B cell (primary cell): ENCODE measurements at regions not wholly inside any gene's neighbourhood (a gene's known extent, or its start where the extent isn't known, plus 50 kb on each side); places are given as distances from the start of the nearest gene placed in this dataset.

Experiments used
- ATAC-seq: fragments of 200-7000 bp; cut with Tn5 transposase; one replicate; pipeline ENCODE4 v1.10.0; 2021; ENCODE audit warnings: low read depth, mild to moderate bottlenecking, moderate number of reproducible peaks, moderate library complexity
- CTCF ChIA-PET: fragments of 350-600 bp; sonication (Branson Sonifier 250); formaldehyde crosslinking; loops from one replicate; lab custom pipeline; 2021; ENCODE audit warnings: antibody characterized with exemption, inconsistent platforms; lab: Charles Lee
- POLR2A ChIA-PET: fragments of 350-600 bp; sonication (Branson Sonifier 250); formaldehyde crosslinking; loops from one replicate; lab custom pipeline; 2021; ENCODE audit warnings: antibody characterized with exemption; lab: Charles Lee
- DNase-seq: peaks from one replicate; pipeline ENCODE4 v3.0.0; 2013
- H2AFZ ChIP-seq: 2 replicates; pipeline ENCODE4 v1.6.1; 2012; ENCODE audit warnings: mild to moderate bottlenecking, low read depth, low read length; ENCODE audit not compliant: insufficient read depth, poor library complexity, severe bottlenecking
- H3K27ac ChIP-seq, 2 donors: 1 replicate in 1 of 2; 2 replicates in 1 of 2; pipeline ENCODE4 v1.5.1; 2012 to 2013; ENCODE audit warnings: low read length in 2 of 2, mild to moderate bottlenecking in 2 of 2, moderate library complexity in 1 of 2
- H3K27me3 ChIP-seq, 4 experiments: fragments of 200-600 bp in 1 of 4; sonication (generic) in 1 of 4; replicated peaks in 1 of 4; 1 replicate in 2 of 4; 2 replicates in 2 of 4; pipeline versions ENCODE4 v1.6.1 to v1.7.0; 2013 to 2016; ENCODE audit warnings: low read length in 3 of 4, mild to moderate bottlenecking in 2 of 4, mixed read lengths in 1 of 4, moderate library complexity in 1 of 4; ENCODE audit not compliant: insufficient read depth in 4 of 4, control insufficient read depth in 3 of 4; ENCODE audit errors: control extremely low read depth in 1 of 4
- H3K36me3 ChIP-seq, 2 experiments: replicated peaks in 1 of 2; 1 replicate in 1 of 2; 2 replicates in 1 of 2; pipeline versions ENCODE4 v1.6.1 to v1.7.1; 2013; ENCODE audit warnings: low read length in 1 of 2; ENCODE audit not compliant: insufficient read depth in 2 of 2, control insufficient read depth in 1 of 2; ENCODE audit errors: control extremely low read depth in 1 of 2, extremely low read depth in 1 of 2
- H3K4me1 ChIP-seq, 2 donors: fragments of 200-600 bp in 1 of 2; sonication (generic) in 1 of 2; 1 replicate in 1 of 2; 2 replicates in 1 of 2; pipeline versions ENCODE4 v1.5.1 to v1.6.1; 2013 to 2017; ENCODE audit warnings: low read length in 2 of 2; ENCODE audit not compliant: control insufficient read depth in 2 of 2, insufficient read depth in 2 of 2
- H3K4me2 ChIP-seq: replicated peaks from 2 replicates; pipeline ENCODE3; 2012; ENCODE audit warnings: mild to moderate bottlenecking, low read depth, low read length; ENCODE audit not compliant: poor library complexity, severe bottlenecking
- H3K4me3 ChIP-seq, 5 experiments: fragments of 200-600 bp in 1 of 5; sonication (generic) in 1 of 5; 1 replicate in 3 of 5; 2 replicates in 2 of 5; pipeline versions ENCODE4 v1.5.1 to v1.7.0; 2011 to 2016; ENCODE audit warnings: low read length in 4 of 5, mild to moderate bottlenecking in 4 of 5, low read depth in 2 of 5, control low read depth in 1 of 5, moderate library complexity in 1 of 5; ENCODE audit not compliant: insufficient read depth in 1 of 5; ENCODE audit errors: control extremely low read depth in 1 of 5, extremely low read depth in 1 of 5
- H3K79me2 ChIP-seq: fragments of 200-600 bp; sonication (generic); one replicate; pipeline ENCODE4 v1.6.0; 2016; ENCODE audit warnings: low read length; ENCODE audit not compliant: control insufficient read depth, insufficient read depth
- H3K9ac ChIP-seq: fragments of 200-600 bp; sonication (generic); 2 replicates; pipeline ENCODE4 v1.6.1; 2017; ENCODE audit warnings: mild to moderate bottlenecking, low read length, moderate library complexity
- H3K9me3 ChIP-seq, 3 donors: one replicate each; pipeline versions ENCODE4 v1.6.1 to v1.7.1; 2013; ENCODE audit warnings: low read length in 2 of 3; ENCODE audit not compliant: control insufficient read depth in 2 of 3, insufficient read depth in 1 of 3; ENCODE audit errors: control extremely low read depth in 1 of 3
- H4K20me1 ChIP-seq: 2 replicates; pipeline ENCODE4 v1.6.0; 2012; ENCODE audit warnings: mild to moderate bottlenecking, low read length; ENCODE audit not compliant: insufficient read depth, control insufficient read depth, poor library complexity, severe bottlenecking
- H3K27ac Mint-ChIP-seq: one replicate; pipeline ENCODE4 v1.8.0; 2021; ENCODE audit warnings: mixed read lengths
- H3K27me3 Mint-ChIP-seq: one replicate; pipeline ENCODE4 v1.8.0; 2021; ENCODE audit warnings: mixed read lengths
- H3K4me1 Mint-ChIP-seq: one replicate; pipeline ENCODE4 v1.8.0; 2021; ENCODE audit warnings: mixed read lengths
- H3K4me3 Mint-ChIP-seq: one replicate; pipeline ENCODE4 v1.8.0; 2021; ENCODE audit warnings: mixed read lengths
- H3K9me3 Mint-ChIP-seq: one replicate; pipeline ENCODE4 v1.8.0; 2022; ENCODE audit warnings: mixed read lengths; ENCODE audit not compliant: insufficient read depth
- CTCF ChIP-seq: fragments of 200-600 bp; IDR thresholded peaks from one replicate; pipeline ENCODE4 v1.8.0; 2022; ENCODE audit warnings: antibody characterized with exemption, mild to moderate bottlenecking
- EZH2 ChIP-seq: IDR thresholded peaks from 2 replicates; pipeline ENCODE4 v1.6.1; 2012; ENCODE audit warnings: borderline replicate concordance, low read depth, mild to moderate bottlenecking, moderate library complexity, low read length; ENCODE audit not compliant: insufficient read depth, poor library complexity, severe bottlenecking
- WGBS: methylation state at CpG from one replicate; pipeline ENCODE4 v1.1.5; 2013; ENCODE audit warnings: missing lambda C conversion rate; ENCODE audit not compliant: insufficient coverage; 5-methylcytosine and 5-hydroxymethylcytosine counted together
- intact Hi-C: fragments of 100-400 bp; cut with micrococcal nuclease; formaldehyde crosslinking; loops from one replicate; pipeline ENCODE4 v1.10.0; 2022

- H3K27me3 ChIP-seq: no peaks in the 10 kb centered on the region
- TF ChIP-seq EZH2: no peak
- TF ChIP-seq CTCF: no peak
- H3K4me1 ChIP-seq: no peaks in the 10 kb centered on the region
- Mint-ChIP-seq H3K27me3 (no peaks in the 10 kb centered on the region), H3K4me1 (no peaks in the 10 kb centered on the region), H3K27ac (no peak overlapping the region), H3K9me3 (peaks cover 8% of the 10 kb centered on the region), H3K4me3 (no peak overlapping the region)
- ATAC-seq (no peak), DNase-seq (no peak)
- intact Hi-C loops: no loop called here
- H3K4me3 ChIP-seq: no peak overlapping the region
- H4K20me1 ChIP-seq: no peaks in the 10 kb centered on the region
- no peak overlapping the region for H3K27ac ChIP-seq
- H3K9ac ChIP-seq: no peak overlapping the region
- H3K4me2 ChIP-seq: no peak overlapping the region
- no CpG with 5 or more reads among the region's 2 CpGs for WGBS
- H3K9me3 ChIP-seq: peaks cover 0 to 7% (median 0%) of the 10 kb centered on the region in 3 donors
- CTCF ChIA-PET: no interaction called here
- no peaks in the 10 kb centered on the region for H3K36me3 ChIP-seq
- POLR2A ChIA-PET: no interaction called here
- no peaks in the 10 kb centered on the region for H3K79me2 ChIP-seq
- H2AFZ ChIP-seq: no peak overlapping the region
Measured at GRCh38 chr17:53454337-53454736, 368.4 kb upstream of the KIF2B start.

- Mint-ChIP-seq H3K27me3 (no peaks in the 10 kb centered on the region), H3K27ac (no peak overlapping the region), H3K4me1 (no peaks in the 10 kb centered on the region), H3K4me3 (no peak overlapping the region), H3K9me3 (no peaks in the 10 kb centered on the region)
- Histone ChIP-seq H3K9me3 (no peaks in the 10 kb centered on the region), H4K20me1 (no peaks in the 10 kb centered on the region), H2AFZ (no peak overlapping the region), H3K79me2 (no peaks in the 10 kb centered on the region), H3K9ac (no peak overlapping the region), H3K27ac (no peak overlapping the region), H3K36me3 (no peaks in the 10 kb centered on the region), H3K4me1 (no peaks in the 10 kb centered on the region), H3K4me2 (no peak overlapping the region), H3K4me3 (no peak overlapping the region), H3K27me3 (no peaks in the 10 kb centered on the region)
- TF ChIP-seq CTCF (no peak), EZH2 (no peak)
- ChIA-PET CTCF (no interaction called here), POLR2A (no interaction called here)
- no CpG with 5 or more reads among the region's 4 CpGs for WGBS
- ATAC-seq (no peak), DNase-seq (no peak)
- intact Hi-C loops: no loop called here
Measured at GRCh38 chr17:53449324-53449723, 373.4 kb upstream of the KIF2B start.
